ENCODE measurements at regions not wholly inside any gene's neighbourhood (a gene's known extent, or its start where the extent isn't known, plus 50 kb on each side); places are given as distances from the start of the nearest gene placed in this dataset.

GRCh38 chr2:126539101-126539500, 116.9 kb upstream of the GYPC start:
- DNase-seq (ENCODE audit: low spot score) (no peak), ATAC-seq (no peak)

More at GRCh38 chr2:126539101-126539500, 116.9 kb upstream of the GYPC start:
- Histone ChIP-seq H3K9me2 (ENCODE audit: insufficient read depth) (no peaks in the 10 kb centered on the region), H3K27ac (ENCODE audit: low read depth) (no peak overlapping the region), H2AFZ (no peak overlapping the region), H3K36me3 (ENCODE audit: insufficient read depth) (no peaks in the 10 kb centered on the region), H3K79me2 (replicated peaks; ENCODE audit: insufficient read depth) (no peaks in the 10 kb centered on the region), H3K4me1 (ENCODE audit: insufficient read depth) (no peaks in the 10 kb centered on the region), H3K4me3 (no peak overlapping the region), H3F3A (replicated peaks; ENCODE audit: low read depth) (no peaks in the 10 kb centered on the region), H3K27me3 (ENCODE audit: insufficient read depth) (no peaks in the 10 kb centered on the region), H4K20me1 (replicated peaks; ENCODE audit: insufficient read depth) (no peaks in the 10 kb centered on the region), H3K4me2 (no peak overlapping the region)
- peaks cover 3% of the 10 kb centered on the region for H3K27me3 Mint-ChIP-seq (ENCODE audit: insufficient read depth, low read depth, poor library complexity)
- H3K27ac Mint-ChIP-seq = no peak overlapping the region
- peaks cover 14% of the 10 kb centered on the region; the same call in 2 of the 3 replicates for H3K36me3 Mint-ChIP-seq (ENCODE audit: low read depth)
- TF ChIP-seq CTCF (conservative IDR thresholded peaks at IDR 0.05; ENCODE audit: low read depth in 2 of 2) = no peak
- no peak for TF ChIP-seq POLR2AphosphoS5 (IDR thresholded peaks at IDR 0.05; ENCODE audit: low read depth)
- no peak for TF ChIP-seq ZNF462 (CRISPR knock-in tag; IDR thresholded peaks at IDR 0.05)
- TF ChIP-seq STAT1 (IDR thresholded peaks at IDR 0.05; ENCODE audit: unreplicated experiment) = no peak
- peaks cover 16% of the 10 kb centered on the region for H3K9me3 Mint-ChIP-seq
- no peaks in the 10 kb centered on the region for H3K4me1 Mint-ChIP-seq
- no peak overlapping the region for H3K4me3 Mint-ChIP-seq
